ENCODE measurements at regions not wholly inside any gene's neighbourhood (a gene's known extent, or its start where the extent isn't known, plus 50 kb on each side); places are given as distances from the start of the nearest gene placed in this dataset.

DNA sequence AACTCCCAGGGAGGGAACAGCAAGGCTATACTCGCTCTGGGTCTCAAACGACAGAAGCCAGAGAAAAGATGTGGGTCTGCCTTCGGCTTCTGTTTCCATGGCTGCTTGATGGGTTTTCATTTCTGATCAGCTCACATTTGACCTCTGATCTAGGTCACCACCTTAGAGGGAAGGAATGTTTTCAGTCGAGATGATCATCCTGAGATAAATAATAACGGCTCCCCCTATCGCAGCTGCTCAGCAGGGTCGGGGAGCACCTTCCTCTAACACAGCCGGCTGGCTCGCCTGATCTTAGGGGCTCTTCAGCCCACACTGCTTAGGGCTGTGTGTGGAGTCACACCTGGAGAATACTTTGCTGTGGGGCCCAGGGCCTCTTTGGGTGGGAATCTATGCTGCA, 53.1 kb upstream of the ZNF648 start:
- DNase-seq, result no peak

DNA sequence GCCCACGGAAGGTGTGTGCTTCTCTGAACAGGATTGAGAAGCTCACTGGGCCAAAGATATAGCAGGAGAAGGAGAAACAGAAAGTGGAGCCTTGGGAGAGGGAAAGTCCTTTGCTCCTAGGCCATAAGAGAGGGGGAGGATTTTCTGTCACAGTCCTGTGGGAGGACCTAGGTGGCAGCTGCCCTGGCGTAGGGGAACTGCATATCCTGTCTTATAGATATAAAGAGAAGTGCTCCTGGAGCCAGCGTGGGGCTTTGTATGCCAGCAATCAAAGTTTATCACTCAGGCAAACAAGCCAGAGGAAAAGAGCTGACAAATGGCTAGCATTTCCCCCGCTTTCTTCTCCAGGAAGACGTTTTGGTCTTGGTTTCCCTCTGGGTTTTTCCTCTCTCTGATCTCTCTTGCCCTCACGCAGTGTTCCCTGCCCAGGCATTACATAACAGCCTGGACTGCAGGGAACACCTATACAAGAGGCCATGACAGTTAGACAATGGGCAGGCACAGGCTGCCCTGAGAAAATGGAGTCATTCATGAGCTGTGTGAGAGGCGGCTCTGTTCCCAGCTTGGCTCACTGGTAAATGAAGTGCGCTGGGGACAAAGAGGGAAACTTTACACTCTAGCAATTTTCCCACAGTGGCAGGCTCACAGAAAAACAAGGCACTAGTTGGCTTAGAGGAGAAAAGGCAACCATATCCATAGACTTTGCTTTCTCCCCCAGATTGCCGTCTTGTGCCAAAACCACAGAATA, 52.5 kb upstream of the ZNF648 start:
- no peak for DNase-seq

DNA sequence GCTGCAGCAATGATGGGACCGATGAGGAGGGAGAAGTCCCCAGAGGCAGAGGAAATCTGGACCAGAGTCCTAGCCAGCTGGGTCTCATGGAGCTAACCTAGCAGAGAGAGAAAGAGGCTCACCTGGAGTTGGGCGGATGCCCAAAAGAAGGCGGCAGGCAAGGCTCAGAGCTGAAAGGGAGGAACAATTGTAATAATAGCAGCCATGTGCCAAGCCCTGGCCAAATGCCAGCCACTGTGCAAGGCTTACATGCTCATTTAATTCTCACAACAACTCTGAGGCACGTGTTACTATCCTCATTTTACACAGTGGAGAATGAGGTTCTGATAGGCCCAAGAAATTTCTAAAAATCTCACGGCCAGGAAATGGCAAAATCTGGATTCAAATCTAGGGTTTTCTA, 50.0 kb upstream of the ZNF648 start:
- no peak for DNase-seq
